GM19035 (cell line): ENCODE measurements at regions not wholly inside any gene's neighbourhood (a gene's known extent, or its start where the extent isn't known, plus 50 kb on each side); places are given as distances from the start of the nearest gene placed in this dataset.

ENCODE experiments used
- ATAC-seq: cut with Tn5 transposase; IDR thresholded peaks from one replicate; pipeline ENCODE4 v1.9.1; 2021; ENCODE audit not compliant: unreplicated experiment

DNA sequence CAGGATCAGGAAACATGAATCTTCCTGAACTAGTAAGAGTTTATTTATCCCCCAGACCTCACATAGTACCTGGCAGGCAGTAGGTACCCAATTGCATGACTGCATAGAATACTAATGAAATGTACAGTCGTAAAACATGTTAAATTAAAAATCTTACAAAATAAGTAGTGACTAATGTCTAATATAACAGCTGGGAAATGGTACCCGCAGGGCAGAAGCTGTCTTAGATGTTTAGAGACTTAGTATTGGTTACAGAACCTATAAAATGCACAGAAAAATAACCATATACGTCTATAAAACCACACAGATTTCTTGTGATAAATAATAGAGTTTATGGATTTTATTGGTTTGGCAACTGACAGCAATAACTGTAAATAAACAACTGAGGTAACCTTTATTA lies 139.1 kb upstream of the GMDS start:
- ATAC-seq, result no peak

DNA sequence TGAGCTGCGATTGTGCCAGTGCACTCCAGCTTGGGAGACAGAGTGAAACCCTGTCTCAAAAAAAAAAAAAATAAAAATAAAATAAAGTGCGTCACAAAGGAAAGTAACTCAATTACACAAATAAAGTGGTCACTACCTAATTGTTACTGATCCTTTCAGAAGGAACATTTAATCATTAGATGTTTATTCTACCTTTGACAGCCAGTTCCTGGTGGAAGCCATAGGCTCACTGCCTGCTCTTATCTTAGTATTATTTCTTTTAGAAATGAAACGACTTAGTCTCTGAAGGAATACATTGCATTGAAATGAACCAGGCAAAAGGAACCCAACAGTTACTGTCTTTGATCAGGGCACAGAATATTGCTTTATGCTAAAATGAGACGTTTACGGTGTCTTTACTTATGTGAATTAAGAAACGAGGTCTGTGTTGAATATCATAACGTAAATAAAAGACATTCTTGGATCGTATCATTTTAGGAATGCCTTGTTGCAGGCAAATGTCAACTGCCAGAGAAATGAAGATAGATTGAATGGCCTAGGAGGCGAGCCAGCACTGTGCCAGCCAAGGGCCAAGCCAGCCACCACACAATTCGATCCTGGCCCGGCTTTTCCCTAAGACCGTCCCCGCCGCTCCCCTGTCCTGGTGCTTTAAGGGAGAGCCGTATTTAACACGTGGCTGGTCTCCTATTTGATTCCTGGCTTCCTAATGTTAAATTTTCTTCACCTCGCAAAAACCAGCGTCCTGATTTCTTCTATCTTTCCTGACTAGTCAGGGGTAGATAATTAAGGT lies 136.7 kb upstream of the GMDS start:
- no peak for ATAC-seq

DNA sequence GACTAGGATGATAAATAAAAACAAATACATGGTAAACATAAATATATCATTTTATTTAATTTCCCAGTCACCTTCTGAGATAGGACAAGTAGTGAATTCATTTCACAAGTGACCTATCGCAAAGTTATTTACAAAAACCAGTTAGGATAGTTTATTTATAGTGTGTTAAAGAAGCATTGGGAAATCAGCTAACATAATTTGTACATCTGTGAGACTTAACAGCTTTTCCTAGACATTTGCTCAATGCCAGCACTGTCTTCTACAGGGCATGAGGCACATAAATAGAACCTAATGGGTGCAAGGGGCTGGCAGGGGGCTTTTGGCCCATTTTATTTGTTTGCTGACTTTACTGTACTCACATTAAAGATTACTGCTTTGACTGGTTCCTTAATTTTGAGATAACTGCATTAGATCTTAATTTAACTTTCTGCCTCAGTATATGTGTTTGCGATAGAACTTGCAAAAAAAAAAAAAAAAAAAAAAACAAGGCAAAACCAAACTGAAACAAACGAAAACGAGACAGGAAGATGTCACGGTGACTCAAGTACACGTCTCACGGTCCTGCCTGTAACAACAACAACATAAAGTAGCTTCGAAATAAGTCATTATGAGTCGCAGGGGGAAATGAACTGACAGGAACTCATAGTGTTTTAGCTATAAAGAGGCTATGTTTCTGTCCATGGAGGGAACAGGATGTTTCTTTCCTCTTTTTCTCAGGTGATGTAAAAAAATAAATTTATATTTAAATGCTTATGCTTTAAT lies 133.7 kb upstream of the GMDS start:
- ATAC-seq, result no peak

DNA sequence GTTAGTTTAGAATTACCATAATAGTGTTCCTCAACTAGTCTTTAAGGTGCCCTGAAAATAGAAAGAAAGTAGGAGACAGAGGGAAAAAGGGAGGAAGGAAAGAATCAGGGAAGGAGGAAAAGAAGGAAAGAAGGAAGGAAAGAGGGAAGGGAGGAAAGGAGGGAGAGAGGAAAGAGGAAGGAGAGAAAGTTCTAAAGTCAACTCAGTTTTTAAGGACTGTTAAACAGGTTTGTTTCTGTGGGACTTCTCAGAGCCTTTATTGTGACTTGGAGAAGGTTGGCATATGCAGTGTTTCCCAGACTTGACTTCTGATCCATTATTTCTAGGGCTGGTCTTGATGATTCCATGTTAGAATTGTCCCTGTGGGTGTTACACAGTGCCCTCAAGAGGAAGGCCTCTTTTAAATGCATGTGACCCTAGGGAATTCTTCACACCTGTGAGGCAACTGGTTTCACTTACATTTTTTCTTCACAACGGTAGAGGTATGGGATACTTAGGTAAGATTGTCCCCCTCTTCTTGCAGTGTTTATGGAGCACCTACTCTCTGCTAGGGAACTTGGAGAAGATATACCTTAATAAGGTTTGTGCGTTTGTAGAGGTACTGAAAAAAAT lies 132.7 kb upstream of the GMDS start:
- ATAC-seq, result no peak

- no peak for ATAC-seq
Observed at GRCh38 chr6:2376429-2377355, 131.3 kb upstream of the GMDS start.

- no peak for ATAC-seq
Observed at GRCh38 chr6:2375443-2375842, 130.0 kb upstream of the GMDS start.

GRCh38 chr6:2369606-2370005 lies 124.2 kb upstream of the GMDS start:
- no peak for ATAC-seq

GRCh38 chr6:2363211-2363610 lies 117.8 kb upstream of the GMDS start:
- no peak for ATAC-seq

GRCh38 chr6:2361195-2361594 lies 115.8 kb upstream of the GMDS start:
- no peak for ATAC-seq

DNA sequence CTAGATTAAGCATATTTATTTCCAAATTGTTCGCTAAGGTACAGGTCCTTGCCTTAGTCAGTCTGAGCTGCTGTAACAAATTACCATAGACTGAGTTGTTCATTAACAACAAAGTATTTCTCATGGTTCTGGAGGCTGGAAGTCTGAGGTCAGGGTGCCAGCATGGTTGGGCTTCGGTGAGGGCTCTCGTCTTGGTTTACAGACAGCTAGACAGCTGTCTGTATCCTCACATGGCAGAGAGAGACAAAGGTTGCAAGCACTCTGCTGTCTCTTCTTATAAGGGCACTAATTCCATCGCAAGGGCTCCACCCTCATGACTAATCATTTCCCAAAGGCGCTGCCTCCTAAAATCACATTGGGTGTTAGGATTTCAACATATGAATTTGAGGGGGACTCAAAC lies 115.3 kb upstream of the GMDS start:
- no peak for ATAC-seq

GRCh38 chr6:2360126-2360525 lies 114.7 kb upstream of the GMDS start:
- ATAC-seq, result no peak

DNA sequence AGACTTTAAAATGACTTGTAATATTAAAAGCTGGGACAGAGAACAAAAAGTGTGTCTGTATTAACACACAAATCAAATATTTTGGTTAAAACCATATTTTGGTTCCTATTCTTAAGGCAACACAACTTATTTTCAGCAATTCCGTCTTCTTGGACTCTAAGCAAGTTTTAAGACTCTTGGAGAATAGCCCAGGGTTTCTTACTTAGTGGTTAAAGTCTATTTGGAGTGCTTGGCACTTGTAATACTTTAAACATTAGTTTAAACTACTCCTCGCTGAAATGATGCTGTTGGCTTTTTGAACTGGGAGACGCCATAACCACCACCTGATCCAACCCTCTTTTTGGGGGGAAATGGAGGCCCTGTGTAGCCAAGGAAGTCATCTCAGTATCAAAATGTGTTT lies 109.7 kb upstream of the GMDS start:
- no peak for ATAC-seq

DNA sequence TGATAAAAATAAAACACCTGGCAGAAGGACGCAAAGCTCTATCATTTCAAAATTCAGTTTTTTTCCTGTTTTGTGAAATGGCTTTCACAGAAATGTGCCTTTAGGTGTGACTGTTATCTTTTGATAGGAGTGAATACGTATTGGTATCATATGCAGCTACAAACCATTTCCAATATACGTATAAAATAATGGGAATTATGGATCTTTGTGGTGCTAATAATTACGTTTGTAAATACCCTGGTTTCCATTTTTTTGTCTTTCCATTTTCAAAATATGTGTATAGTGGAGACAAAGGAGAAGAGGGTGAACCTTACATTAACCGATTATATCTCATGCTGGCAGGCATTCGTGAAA lies 108.7 kb upstream of the GMDS start:
- ATAC-seq, result no peak

DNA sequence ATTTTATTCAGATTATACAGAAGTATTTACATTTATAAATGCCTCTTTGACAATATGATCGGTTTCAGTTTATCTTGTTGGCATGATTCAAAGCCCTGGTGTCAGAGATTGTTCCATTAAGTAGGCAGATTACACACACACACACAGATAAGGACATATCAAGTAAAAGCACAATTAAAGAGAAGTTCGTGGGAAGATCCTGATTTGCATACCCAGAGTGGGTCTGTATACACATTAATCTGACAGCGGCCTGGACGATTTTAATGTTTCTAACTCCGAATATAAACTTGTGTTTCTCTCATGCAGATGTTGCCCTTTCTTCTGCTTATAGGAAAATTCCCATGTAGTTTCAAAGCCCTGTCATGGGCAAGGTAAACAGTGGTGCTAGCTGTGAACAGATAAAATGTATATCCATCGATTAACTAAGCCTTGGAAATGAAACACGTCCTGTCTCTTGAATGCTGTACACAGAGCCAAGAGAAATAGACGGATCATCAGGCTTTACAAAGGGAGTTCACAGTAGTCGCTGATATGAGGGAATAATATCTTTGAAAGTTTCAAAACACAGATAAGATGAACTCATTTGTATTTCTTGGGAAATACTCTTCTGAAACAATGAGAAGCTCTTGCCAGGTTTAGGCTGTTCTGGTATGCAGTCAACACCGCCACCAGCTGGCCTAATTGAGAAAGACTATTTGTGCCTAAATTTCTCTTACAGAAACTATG lies 108.2 kb upstream of the GMDS start:
- no peak for ATAC-seq

DNA sequence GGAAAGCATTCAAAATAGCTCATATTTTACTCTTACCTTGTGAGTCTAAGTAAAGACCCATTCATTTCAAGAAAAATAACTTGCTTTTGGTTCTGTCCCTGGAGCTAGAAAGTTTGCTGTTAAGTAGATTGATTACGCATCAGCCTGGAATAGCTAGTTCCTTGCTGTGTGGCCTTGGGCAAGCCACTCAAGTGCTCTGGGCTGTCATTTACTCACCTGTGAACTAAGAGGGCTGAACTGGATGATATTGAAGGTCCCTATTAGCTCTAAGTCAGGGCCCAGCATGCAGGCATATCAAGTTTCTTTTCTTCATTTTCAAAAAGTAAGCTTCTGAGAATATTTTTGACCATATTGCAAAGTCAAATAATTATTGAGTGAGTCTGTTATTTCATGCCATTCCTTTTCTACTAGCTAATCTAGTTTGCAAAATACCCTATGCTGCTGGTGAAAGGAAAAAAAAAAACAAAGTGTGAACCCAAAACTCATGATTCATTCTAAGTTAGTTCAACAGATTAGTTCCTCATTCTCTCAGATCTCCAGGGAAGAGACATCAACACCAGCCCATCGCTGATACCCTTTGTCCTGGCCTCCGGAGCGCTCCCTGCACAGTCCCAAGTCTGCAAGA lies 106.5 kb upstream of the GMDS start:
- ATAC-seq, result no peak

GRCh38 chr6:2351090-2351489 lies 105.7 kb upstream of the GMDS start:
- no peak for ATAC-seq

- ATAC-seq, result no peak
Observed at GRCh38 chr6:2346078-2346477, 100.7 kb upstream of the GMDS start.

DNA sequence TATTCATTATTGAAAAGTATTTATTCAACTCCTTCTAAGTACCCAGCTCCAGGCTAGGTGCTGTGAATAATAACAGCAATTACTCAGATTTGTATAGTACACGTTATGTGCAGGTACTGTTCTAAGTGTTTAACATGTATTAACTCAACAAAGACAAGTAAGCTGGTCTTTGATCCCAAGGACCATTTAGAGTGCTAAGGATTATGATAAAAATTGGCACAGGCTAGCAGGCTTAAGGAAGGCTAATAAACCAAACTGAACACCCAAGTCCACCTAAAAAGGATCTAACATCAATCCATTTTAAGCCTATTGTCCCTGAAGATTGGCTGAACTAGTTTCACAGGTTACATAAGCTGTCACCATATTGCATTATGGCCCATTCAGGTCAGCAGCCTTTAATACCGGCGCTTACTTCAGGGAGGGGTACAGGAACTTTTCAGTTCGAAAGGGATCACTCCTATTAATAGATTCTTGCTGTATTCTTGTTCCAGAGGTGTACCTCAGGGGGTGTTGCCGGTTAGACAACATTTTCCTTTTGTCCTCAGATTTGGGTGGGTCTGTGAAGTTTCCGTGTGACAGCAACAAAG lies 99.0 kb upstream of the GMDS start:
- no peak for ATAC-seq

- ATAC-seq, result no peak
Observed at GRCh38 chr6:2327591-2327990, 82.2 kb upstream of the GMDS start.
